Ovary (tissue), 7 donors: ENCODE measurements at regions not wholly inside any gene's neighbourhood (a gene's known extent, or its start where the extent isn't known, plus 50 kb on each side); places are given as distances from the start of the nearest gene placed in this dataset.

Source experiments
- DNase-seq, 5 donors: peaks; one replicate each; pipeline ENCODE4 v3.0.0-alpha.2; 2019 to 2020
- H3K27ac ChIP-seq, 2 donors: fragments of 200-600 bp; one replicate each; pipeline versions ENCODE4 v1.5.1 to v1.8.0; 2019 to 2022
- H3K27me3 ChIP-seq: fragments of 200-600 bp; one replicate; pipeline ENCODE4 v1.8.0; 2022
- H3K36me3 ChIP-seq: fragments of 200-600 bp; sonication (generic); one replicate; pipeline ENCODE4 v1.5.1; 2019
- H3K4me1 ChIP-seq: one replicate; pipeline ENCODE4 v1.8.1; 2013; ENCODE audit warnings: mild to moderate bottlenecking, moderate library complexity; ENCODE audit not compliant: insufficient read depth
- H3K4me3 ChIP-seq: fragments of 200-600 bp; sonication (generic); one replicate; pipeline ENCODE4 v1.5.1; 2017
- H3K9me3 ChIP-seq, 2 donors: fragments of 200-600 bp in 1 of 2; sonication (generic) in 1 of 2; one replicate each; pipeline versions ENCODE4 v1.5.1 to v1.8.1; 2013 to 2019; ENCODE audit warnings: mild to moderate bottlenecking in 1 of 2, moderate library complexity in 1 of 2
- EP300 ChIP-seq: sonication (generic); formaldehyde crosslinking; IDR thresholded peaks from one replicate; pipeline ENCODE4 v1.6.1; 2017; ENCODE audit warnings: antibody characterized with exemption
- POLR2A ChIP-seq: fragments of 450-650 bp; IDR thresholded peaks from one replicate; pipeline ENCODE4 v1.6.1; 2017; ENCODE audit warnings: antibody characterized with exemption, mild to moderate bottlenecking, moderate library complexity
- WGBS, 3 donors: extraction: QIAGEN DNeasy Blood & Tissue Kit in 1 of 3; methylation state at CpG; one replicate each; pipeline versions ENCODE4 v1.1.5 to v1.1.7; 2013 to 2017; 5-methylcytosine and 5-hydroxymethylcytosine counted together
- intact Hi-C, 4 donors: fragments of 100-400 bp; cut with DNase I; formaldehyde crosslinking; loops; one replicate each; pipeline versions ENCODE4 v1.11.0 to v1.15.1; 2022 to 2023
- TF ChIP-seq, protein P1 (sequence below), 3 donors: fragments of 450-650 bp in 2 of 3; fragments of 200-600 bp in 1 of 3; IDR thresholded peaks; one replicate each; pipeline versions ENCODE4 v1.5.1 to v1.8.0; 2016 to 2022; ENCODE audit warnings: antibody characterized with exemption in 3 of 3, mild to moderate bottlenecking in 1 of 3
- donor health status: DM: no; HTN: no; CAD: no; lungs with moderate emphysema.
- donor health status: DM: no; HTN: no; CAD: no.
- donor health status: Bipolar disorder and iron deficiency.
- donor health status: DM: no; HTN: no; CAD: no.
- donor health status: DM: yes; HTN: yes; CAD: no.

- H3K4me3 ChIP-seq: no peak overlapping the region
- no peaks in the 10 kb centered on the region for H3K4me1 ChIP-seq
- 27 to 38% (median 36%) methylated on average over 6 of the region's 6 CpGs for WGBS, 3 donors
- no peak for DNase-seq
- intact Hi-C loops: no loop called here
- no peak for TF ChIP-seq POLR2A
- TF ChIP-seq, protein P1, sequence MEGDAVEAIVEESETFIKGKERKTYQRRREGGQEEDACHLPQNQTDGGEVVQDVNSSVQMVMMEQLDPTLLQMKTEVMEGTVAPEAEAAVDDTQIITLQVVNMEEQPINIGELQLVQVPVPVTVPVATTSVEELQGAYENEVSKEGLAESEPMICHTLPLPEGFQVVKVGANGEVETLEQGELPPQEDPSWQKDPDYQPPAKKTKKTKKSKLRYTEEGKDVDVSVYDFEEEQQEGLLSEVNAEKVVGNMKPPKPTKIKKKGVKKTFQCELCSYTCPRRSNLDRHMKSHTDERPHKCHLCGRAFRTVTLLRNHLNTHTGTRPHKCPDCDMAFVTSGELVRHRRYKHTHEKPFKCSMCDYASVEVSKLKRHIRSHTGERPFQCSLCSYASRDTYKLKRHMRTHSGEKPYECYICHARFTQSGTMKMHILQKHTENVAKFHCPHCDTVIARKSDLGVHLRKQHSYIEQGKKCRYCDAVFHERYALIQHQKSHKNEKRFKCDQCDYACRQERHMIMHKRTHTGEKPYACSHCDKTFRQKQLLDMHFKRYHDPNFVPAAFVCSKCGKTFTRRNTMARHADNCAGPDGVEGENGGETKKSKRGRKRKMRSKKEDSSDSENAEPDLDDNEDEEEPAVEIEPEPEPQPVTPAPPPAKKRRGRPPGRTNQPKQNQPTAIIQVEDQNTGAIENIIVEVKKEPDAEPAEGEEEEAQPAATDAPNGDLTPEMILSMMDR (IDR thresholded peaks at IDR 0.05): no peak
- no peak for TF ChIP-seq EP300
- H3K27ac ChIP-seq: no peak overlapping the region
- H3K36me3 ChIP-seq: no peaks in the 10 kb centered on the region
- no peaks in the 10 kb centered on the region for H3K9me3 ChIP-seq
- no peaks in the 10 kb centered on the region for H3K27me3 ChIP-seq
These were observed 296.0 kb upstream of the MGAT5 start for GRCh38 chr2:133957724-133958480.

DNA sequence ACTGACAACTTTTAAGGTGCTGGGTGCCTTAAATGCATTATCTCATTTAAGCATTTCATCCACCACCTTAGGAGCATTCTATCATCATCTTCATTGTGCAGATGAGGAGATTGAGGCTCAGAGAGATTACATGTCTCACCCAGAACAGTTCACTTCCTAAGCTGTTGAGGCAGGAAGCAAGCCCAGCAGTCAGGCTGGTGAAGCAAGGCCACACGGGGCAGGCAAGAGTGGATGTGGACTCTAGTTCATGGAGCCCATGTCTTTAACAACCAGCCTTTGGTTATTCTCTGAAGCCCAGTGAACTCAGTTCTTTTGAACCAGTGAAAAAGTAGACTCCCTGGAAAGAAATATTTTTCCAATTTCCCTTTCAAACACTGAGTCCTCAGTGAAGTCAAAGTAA lies 294.8 kb upstream of the MGAT5 start:
- Histone ChIP-seq H3K4me3 (no peak overlapping the region), H3K4me1 (no peaks in the 10 kb centered on the region), H3K9me3 (no peaks in the 10 kb centered on the region), H3K36me3 (no peaks in the 10 kb centered on the region), H3K27ac (no peak overlapping the region), H3K27me3 (no peaks in the 10 kb centered on the region)
- TF ChIP-seq EP300 (no peak), POLR2A (no peak)
- TF ChIP-seq, protein P1 (IDR thresholded peaks at IDR 0.05): no peak
- no peak for DNase-seq
- intact Hi-C loops: no loop called here
- 58 to 81% (median 62%) methylated on average over 1 of the region's 1 CpG for WGBS, 3 donors

DNA sequence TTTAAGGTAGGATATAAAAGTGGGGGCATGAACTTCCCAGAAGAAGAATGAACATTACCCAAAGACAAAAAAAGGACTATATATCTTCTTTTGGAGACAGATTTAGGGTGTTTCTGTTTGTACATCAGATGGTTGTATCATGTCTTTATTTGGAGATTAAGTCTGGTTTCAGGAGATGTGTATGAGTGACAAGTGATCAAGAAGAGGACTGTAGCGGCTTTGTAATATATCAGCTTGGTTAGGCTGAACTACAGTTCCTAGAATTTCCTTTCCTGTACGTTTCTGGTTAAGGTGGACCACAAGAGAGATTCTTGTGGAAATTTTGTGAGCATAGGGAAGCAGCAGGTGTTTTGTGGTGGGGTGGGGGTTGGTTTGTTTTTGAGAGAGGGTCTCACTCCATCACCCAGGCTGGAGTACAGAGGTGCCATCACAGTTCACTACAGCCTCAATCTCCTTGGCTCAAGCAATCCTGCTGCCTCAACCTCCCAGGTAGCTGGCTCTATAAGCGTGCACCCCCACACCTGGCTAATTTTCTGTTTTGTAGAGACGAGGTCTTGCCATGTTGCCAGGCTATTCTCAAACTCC lies 287.1 kb upstream of the MGAT5 start:
- Histone ChIP-seq H3K27ac (no peak overlapping the region), H3K27me3 (no peaks in the 10 kb centered on the region), H3K4me1 (no peaks in the 10 kb centered on the region), H3K9me3 (no peaks in the 10 kb centered on the region), H3K36me3 (no peaks in the 10 kb centered on the region), H3K4me3 (no peak overlapping the region)
- DNase-seq: no peak
- no peak for TF ChIP-seq POLR2A
- no peak for TF ChIP-seq EP300
- TF ChIP-seq, protein P1 (IDR thresholded peaks at IDR 0.05): no peak
- 65 to 72% (median 68%) methylated on average over 4 of the region's 4 CpGs for WGBS, 3 donors
- intact Hi-C loops: no loop called here

DNA sequence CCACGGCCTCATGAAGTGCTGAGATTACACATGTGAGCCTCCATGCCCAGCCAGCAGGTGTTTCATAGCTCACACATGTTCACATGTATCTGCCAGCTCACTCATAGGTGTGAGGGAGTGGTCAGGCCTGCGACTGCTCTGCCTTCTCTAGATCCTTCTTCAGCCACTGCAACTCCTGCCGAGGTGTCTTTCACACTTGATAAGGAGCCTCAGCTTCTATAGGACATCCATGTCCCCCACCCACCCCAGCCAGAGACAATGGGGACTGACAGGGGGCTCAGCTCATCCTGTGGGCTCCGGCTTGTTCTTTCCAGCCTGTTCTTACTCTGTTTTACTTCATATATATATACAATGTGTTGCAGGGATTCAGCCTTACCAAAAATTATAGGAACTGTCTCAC lies 286.5 kb upstream of the MGAT5 start:
- WGBS, 3 donors: 74 to 90% (median 83%) methylated on average over 4 of the region's 4 CpGs
- H3K36me3 ChIP-seq: no peaks in the 10 kb centered on the region
- no peak overlapping the region for H3K27ac ChIP-seq
- H3K27me3 ChIP-seq: no peaks in the 10 kb centered on the region
- intact Hi-C loops: no loop called here
- DNase-seq: no peak
- no peaks in the 10 kb centered on the region for H3K9me3 ChIP-seq
- H3K4me3 ChIP-seq: no peak overlapping the region
- TF ChIP-seq EP300: no peak
- TF ChIP-seq, protein P1 (IDR thresholded peaks at IDR 0.05): no peak
- no peak for TF ChIP-seq POLR2A
- H3K4me1 ChIP-seq: no peaks in the 10 kb centered on the region
